Kidney (tissue), 13 donors: ENCODE measurements at regions not wholly inside any gene's neighbourhood (a gene's known extent, or its start where the extent isn't known, plus 50 kb on each side); places are given as distances from the start of the nearest gene placed in this dataset.

ENCODE experiments used
- DNase-seq, 5 donors: peaks; one replicate each; pipeline ENCODE4 v3.0.0-alpha.2; 2013 to 2020
- FAIRE-seq: peaks from 2 replicates; lab custom pipeline; 2012; peaks lifted over from hg19 to GRCh38; lab: Jason Lieb, UNC
- H3K27ac ChIP-seq, 2 donors: one replicate each; pipeline ENCODE4 v1.7.0; 2013; ENCODE audit warnings: low read depth in 2 of 2, low read length in 2 of 2, inconsistent platforms in 1 of 2
- H3K27me3 ChIP-seq: one replicate; pipeline ENCODE4 v1.7.1; 2013; ENCODE audit warnings: low read length, inconsistent platforms; ENCODE audit not compliant: control insufficient read depth, insufficient read depth
- H3K36me3 ChIP-seq, 3 donors: one replicate each; pipeline versions ENCODE4 v1.7.0 to v1.7.1; 2013; ENCODE audit warnings: low read length in 3 of 3, control low read depth in 1 of 3, inconsistent platforms in 1 of 3; ENCODE audit not compliant: insufficient read depth in 3 of 3, control insufficient read depth in 2 of 3
- H3K4me1 ChIP-seq, 3 donors: one replicate each; pipeline versions ENCODE4 v1.7.0 to v1.7.1; 2013; ENCODE audit warnings: low read length in 3 of 3, inconsistent platforms in 1 of 3, low read depth in 1 of 3; ENCODE audit not compliant: control insufficient read depth in 2 of 3, insufficient read depth in 2 of 3
- H3K4me3 ChIP-seq, 3 donors: one replicate each; pipeline versions ENCODE4 v1.7.0 to v1.8.1; 2013; ENCODE audit warnings: low read length in 3 of 3, control low read depth in 1 of 3, inconsistent platforms in 1 of 3
- H3K9ac ChIP-seq, 3 donors: one replicate each; pipeline versions ENCODE4 v1.7.0 to v1.7.1; 2013; ENCODE audit warnings: low read length in 3 of 3, control low read depth in 1 of 3, inconsistent platforms in 1 of 3
- H3K9me3 ChIP-seq, 3 donors: one replicate each; pipeline versions ENCODE4 v1.7.0 to v1.7.1; 2013; ENCODE audit warnings: low read length in 3 of 3, control low read depth in 1 of 3, inconsistent platforms in 1 of 3; ENCODE audit not compliant: control insufficient read depth in 2 of 3, insufficient read depth in 1 of 3
- CTCF ChIP-seq: IDR thresholded peaks from 3 replicates; pipeline ENCODE4 v1.5.1; 2012; ENCODE audit warnings: mild to moderate bottlenecking, moderate library complexity, borderline replicate concordance; ENCODE audit not compliant: insufficient read depth; ENCODE audit errors: extremely low read depth
- intact Hi-C: fragments of 100-400 bp; cut with DNase I; formaldehyde crosslinking; loops from one replicate; pipeline ENCODE4 v1.11.1; 2022
- donor health status: control.
- donor health status: control.
- donor health status: control.
- donor health status: control.
- donor health status: control.
- donor health status: DM: yes; HTN: yes; CAD: no.
- donor health status: Normal renal cell carcinoma (clear cell type).

- TF ChIP-seq CTCF, result no peak
- Histone ChIP-seq H3K9me3 (no peaks in the 10 kb centered on the region), H3K4me1 (no peaks in the 10 kb centered on the region), H3K4me3 (no peak overlapping the region), H3K27me3 (no peaks in the 10 kb centered on the region), H3K27ac (no peak overlapping the region), H3K36me3 (no peaks in the 10 kb centered on the region), H3K9ac (no peak overlapping the region)
- FAIRE-seq (no peak), DNase-seq (no peak)
- intact Hi-C loops, result no loop called here
Measured at GRCh38 chr2:163822033-163822432, 86.2 kb upstream of the FIGN start.

GRCh38 chr2:163812926-163813520 lies 77.2 kb upstream of the FIGN start:
- Histone ChIP-seq H3K4me3 (no peak overlapping the region), H3K27me3 (no peaks in the 10 kb centered on the region), H3K9me3 (no peaks in the 10 kb centered on the region), H3K4me1 (no peaks in the 10 kb centered on the region), H3K9ac (no peak overlapping the region), H3K36me3 (no peaks in the 10 kb centered on the region), H3K27ac (no peak overlapping the region)
- no peak for TF ChIP-seq CTCF
- no peak for FAIRE-seq
- DNase-seq, result no peak
- intact Hi-C loops, result no loop called here

GRCh38 chr2:163808406-163808805 lies 72.6 kb upstream of the FIGN start:
- no peak overlapping the region for H3K27ac ChIP-seq
- FAIRE-seq (no peak), DNase-seq (no peak)
- intact Hi-C loops, result no loop called here
- H3K36me3 ChIP-seq, result no peaks in the 10 kb centered on the region
- H3K27me3 ChIP-seq, result no peaks in the 10 kb centered on the region
- no peak for TF ChIP-seq CTCF
- H3K9ac ChIP-seq, result no peak overlapping the region
- H3K4me1 ChIP-seq, result no peaks in the 10 kb centered on the region
- no peak overlapping the region for H3K4me3 ChIP-seq
- no peaks in the 10 kb centered on the region for H3K9me3 ChIP-seq

GRCh38 chr2:163802284-163802683 lies 66.5 kb upstream of the FIGN start:
- Histone ChIP-seq H3K9ac (no peak overlapping the region), H3K27ac (no peak overlapping the region), H3K36me3 (no peaks in the 10 kb centered on the region), H3K4me3 (no peak overlapping the region), H3K4me1 (no peaks in the 10 kb centered on the region), H3K9me3 (no peaks in the 10 kb centered on the region), H3K27me3 (no peaks in the 10 kb centered on the region)
- intact Hi-C loops, result no loop called here
- no peak for DNase-seq
- no peak for TF ChIP-seq CTCF
- no peak for FAIRE-seq
